ENCODE measurements at regions not wholly inside any gene's neighbourhood (a gene's known extent, or its start where the extent isn't known, plus 50 kb on each side); places are given as distances from the start of the nearest gene placed in this dataset.

DNA sequence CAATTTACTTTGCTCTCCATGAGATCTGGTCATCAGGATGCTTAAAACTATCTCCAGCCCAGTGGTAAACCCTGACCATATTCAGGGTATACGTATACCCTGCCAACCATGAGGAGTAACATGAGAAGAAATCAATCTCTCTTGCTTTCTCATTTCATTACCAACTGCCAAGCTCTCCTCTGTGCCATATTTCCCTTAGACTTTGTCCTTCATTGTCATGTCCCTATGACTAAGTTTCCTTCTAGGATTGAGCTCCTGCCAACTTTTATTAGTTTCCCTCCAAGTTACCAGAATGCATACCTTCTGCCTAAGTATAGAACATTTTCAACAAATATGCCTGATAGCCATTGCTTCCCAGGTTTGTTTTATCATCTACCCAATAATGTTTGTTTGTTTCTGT lies 1113.9 kb upstream of the B3GALT2 start:
- no peak for DNase-seq (ENCODE audit: low read depth in 1 of 2, low spot score in 1 of 2)

GRCh38 chr1:194298007-194298598 lies 1111.7 kb upstream of the B3GALT2 start:
- DNase-seq (ENCODE audit: low read depth in 1 of 2, low spot score in 1 of 2) = no peak

GRCh38 chr1:194297094-194297493 lies 1110.7 kb upstream of the B3GALT2 start:
- no peak for DNase-seq (ENCODE audit: low read depth in 1 of 2, low spot score in 1 of 2)

GRCh38 chr1:194296201-194296600 lies 1109.8 kb upstream of the B3GALT2 start:
- no peak for DNase-seq (ENCODE audit: low read depth in 1 of 2, low spot score in 1 of 2)

- no peak for DNase-seq (ENCODE audit: low read depth in 1 of 2, low spot score in 1 of 2)
Measured at GRCh38 chr1:194295685-194296084, 1109.3 kb upstream of the B3GALT2 start.

GRCh38 chr1:194293851-194294405 lies 1107.5 kb upstream of the B3GALT2 start:
- no peak for DNase-seq (ENCODE audit: low read depth in 1 of 2, low spot score in 1 of 2)

DNA sequence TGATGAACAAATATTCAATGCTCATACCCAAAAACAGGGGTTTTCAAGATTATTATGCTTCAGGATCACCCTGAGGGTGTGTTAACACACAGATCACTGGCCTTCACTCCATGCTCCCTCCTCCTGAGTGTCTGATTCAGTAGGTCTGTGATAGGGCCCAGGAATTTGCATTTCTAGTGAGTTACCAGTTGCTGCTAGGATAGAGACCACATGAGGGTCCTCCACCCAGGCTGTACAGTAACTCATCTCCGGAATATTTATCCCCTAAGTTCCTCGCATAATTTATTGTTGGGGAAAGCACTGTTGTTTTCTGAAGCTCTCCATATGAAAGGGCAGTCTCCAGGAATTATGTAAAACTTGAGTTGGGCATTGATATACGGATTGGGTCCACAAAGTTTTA lies 1106.6 kb upstream of the B3GALT2 start:
- DNase-seq (ENCODE audit: low read depth in 1 of 2, low spot score in 1 of 2) = no peak

- peak in 1 of 2 donors; percentile 4 for DNase-seq (ENCODE audit: low read depth in 1 of 2, low spot score in 1 of 2)
Measured at GRCh38 chr1:194289569-194290266, 1103.3 kb upstream of the B3GALT2 start.

DNA sequence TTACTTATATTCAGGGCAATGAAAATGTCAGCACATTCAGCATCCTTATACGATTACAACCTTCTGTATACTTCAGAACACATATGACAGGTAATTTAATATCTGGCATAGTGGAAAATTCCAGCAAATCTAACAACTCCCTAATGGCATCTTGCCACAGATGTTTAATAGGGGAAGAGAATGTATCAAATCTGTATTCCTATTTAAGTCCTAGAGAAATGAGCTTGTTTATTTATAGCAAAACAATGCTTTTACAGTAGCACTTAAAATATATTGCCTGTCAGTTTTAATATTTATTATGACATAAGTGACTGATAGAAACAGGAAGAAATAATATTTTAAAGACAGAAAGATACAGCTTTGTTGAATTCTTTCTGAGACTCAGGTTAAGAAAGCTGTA lies 1101.8 kb upstream of the B3GALT2 start:
- DNase-seq (ENCODE audit: low read depth in 1 of 2, low spot score in 1 of 2) = no peak

DNA sequence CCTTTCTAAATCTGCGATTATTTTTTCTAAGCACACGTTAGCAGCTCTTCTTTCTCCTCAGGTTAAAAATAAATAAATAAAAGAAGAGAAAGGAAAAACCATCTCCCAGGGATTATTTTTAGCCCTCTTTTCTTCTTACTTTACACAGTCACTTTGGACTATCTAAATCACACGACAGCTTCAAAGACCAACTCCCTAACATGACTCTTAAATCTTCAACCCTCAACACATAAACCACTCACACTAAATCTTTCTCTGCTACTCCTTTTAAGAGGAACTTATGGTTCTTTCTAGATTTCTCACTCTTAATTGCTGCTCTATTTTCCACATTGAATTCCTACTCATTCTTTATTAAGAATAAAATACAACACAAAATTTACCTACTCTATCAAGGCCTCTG lies 1095.0 kb upstream of the B3GALT2 start:
- no peak for DNase-seq (ENCODE audit: low read depth in 1 of 2, low spot score in 1 of 2)

GRCh38 chr1:194280463-194280862 lies 1094.0 kb upstream of the B3GALT2 start:
- DNase-seq (ENCODE audit: low read depth in 1 of 2, low spot score in 1 of 2) = no peak

- DNase-seq (ENCODE audit: low read depth in 1 of 2, low spot score in 1 of 2) = no peak
Measured at GRCh38 chr1:194279975-194280374, 1093.6 kb upstream of the B3GALT2 start.

DNA sequence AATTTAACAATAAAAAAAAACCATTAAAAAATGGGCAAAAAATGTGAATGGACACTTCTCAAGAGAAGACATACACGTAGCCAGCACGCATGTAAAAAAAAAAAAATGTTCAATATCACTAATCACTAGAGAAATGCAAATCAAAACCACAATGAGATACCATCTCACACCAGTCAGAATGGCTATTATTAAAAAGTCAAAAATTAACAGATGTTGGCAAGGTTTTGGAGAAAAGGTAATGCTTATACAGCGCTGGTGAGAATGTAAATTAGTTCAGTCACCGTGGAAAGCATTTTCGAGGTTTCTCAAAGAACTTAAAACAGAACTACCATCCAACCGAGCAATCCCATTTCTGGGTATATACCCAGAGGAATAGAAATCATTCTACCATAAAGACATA lies 1091.5 kb upstream of the B3GALT2 start:
- DNase-seq (ENCODE audit: low read depth in 1 of 2, low spot score in 1 of 2) = no peak

DNA sequence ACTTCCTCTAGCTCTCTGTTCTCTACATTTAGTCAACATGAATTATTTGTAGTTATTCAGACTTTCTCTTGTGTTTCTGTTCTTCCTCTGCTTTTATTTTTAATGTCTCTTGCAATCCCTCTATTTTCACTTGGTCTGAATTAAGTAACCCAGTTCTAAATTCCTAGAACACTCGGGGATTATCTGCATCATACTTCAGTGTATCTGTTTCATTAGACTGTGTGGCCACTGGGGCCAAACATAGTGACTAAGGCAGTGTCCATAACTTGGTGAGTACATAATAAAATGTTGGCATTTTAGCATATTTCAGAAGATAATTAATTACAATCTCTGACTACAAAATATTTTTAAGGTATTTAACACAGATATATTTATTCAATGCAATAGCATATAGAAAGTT lies 1087.2 kb upstream of the B3GALT2 start:
- DNase-seq (ENCODE audit: low read depth in 1 of 2, low spot score in 1 of 2) = no peak

GRCh38 chr1:194268839-194269238 lies 1082.4 kb upstream of the B3GALT2 start:
- DNase-seq (ENCODE audit: low read depth in 1 of 2, low spot score in 1 of 2) = no peak

- DNase-seq (ENCODE audit: low read depth in 1 of 2, low spot score in 1 of 2) = no peak
Measured at GRCh38 chr1:194267021-194267420, 1080.6 kb upstream of the B3GALT2 start.

DNA sequence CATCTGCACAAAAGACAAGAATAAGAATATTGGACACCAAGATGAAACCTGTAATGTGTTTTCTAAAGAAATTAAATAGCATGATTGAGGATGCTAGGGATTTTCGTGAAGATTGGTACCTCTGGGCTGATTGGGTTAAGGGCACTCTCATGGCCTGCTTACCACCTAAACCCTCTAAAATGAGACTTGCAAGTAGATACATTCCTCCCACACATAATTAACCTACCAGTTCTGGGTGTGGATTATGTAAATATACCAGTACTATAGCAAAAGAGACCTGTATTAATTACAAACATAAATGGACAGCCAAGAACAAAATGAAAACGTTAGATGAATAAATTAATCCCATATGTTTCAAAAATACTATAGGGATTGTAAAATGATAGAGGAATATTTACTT lies 1069.6 kb upstream of the B3GALT2 start:
- no peak for DNase-seq (ENCODE audit: low read depth in 1 of 2, low spot score in 1 of 2)

- no peak for DNase-seq (ENCODE audit: low read depth in 1 of 2, low spot score in 1 of 2)
Measured at GRCh38 chr1:194252199-194252598, 1065.8 kb upstream of the B3GALT2 start.

DNA sequence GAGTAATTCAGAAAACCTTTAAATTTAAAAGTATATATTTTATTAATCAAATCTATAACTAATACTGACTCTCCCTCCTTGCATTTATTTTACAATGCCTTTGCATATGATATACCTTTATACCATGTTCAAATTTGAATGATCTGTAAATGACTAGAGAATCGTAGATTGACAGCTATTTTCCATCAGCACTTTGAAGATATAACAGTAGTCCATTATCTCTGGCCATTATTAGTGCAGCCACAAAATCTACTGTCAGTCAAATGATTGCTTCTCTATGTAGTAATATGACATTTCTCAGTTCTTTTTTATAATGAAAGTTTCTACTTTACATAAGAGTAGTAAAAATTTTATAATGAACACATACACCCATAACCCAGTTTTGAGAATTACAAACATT lies 1054.8 kb upstream of the B3GALT2 start:
- no peak for DNase-seq (ENCODE audit: low read depth in 1 of 2, low spot score in 1 of 2)

- DNase-seq (ENCODE audit: low read depth in 1 of 2, low spot score in 1 of 2) = no peak
Measured at GRCh38 chr1:194233069-194233468, 1046.7 kb upstream of the B3GALT2 start.

- no peak for DNase-seq (ENCODE audit: low read depth in 1 of 2, low spot score in 1 of 2)
Measured at GRCh38 chr1:194230351-194231144, 1044.1 kb upstream of the B3GALT2 start.

GRCh38 chr1:194228427-194228826 lies 1042.0 kb upstream of the B3GALT2 start:
- no peak for DNase-seq (ENCODE audit: low read depth in 1 of 2, low spot score in 1 of 2)
